Loucy (cell line): ENCODE measurements at regions not wholly inside any gene's neighbourhood (a gene's known extent, or its start where the extent isn't known, plus 50 kb on each side); places are given as distances from the start of the nearest gene placed in this dataset.

Experiments
- H2AFZ ChIP-seq: fragments of 200-600 bp; sonication (generic); 2 replicates; pipeline ENCODE4 v1.6.0; 2016; ENCODE audit warnings: antibody characterized with exemption, mild to moderate bottlenecking, low read length, moderate library complexity
- H3F3A ChIP-seq: fragments of 200-600 bp; 2 replicates; pipeline ENCODE4 v1.6.0; 2016; ENCODE audit warnings: antibody characterized with exemption, low read depth, mild to moderate bottlenecking
- H3K27me3 ChIP-seq: fragments of 200-600 bp; sonication (generic); 2 replicates; pipeline ENCODE4 v1.6.1; 2014; ENCODE audit warnings: low read length, mild to moderate bottlenecking; ENCODE audit not compliant: insufficient read depth, poor library complexity, severe bottlenecking
- H3K36me3 ChIP-seq: fragments of 200-600 bp; sonication (generic); 2 replicates; pipeline ENCODE4 v1.6.1; 2016; ENCODE audit warnings: low read length; ENCODE audit not compliant: insufficient read depth
- H3K4me1 ChIP-seq: fragments of 200-600 bp; sonication (generic); 2 replicates; pipeline ENCODE4 v1.5.1; 2014; ENCODE audit warnings: low read length, mild to moderate bottlenecking; ENCODE audit not compliant: insufficient read depth, poor library complexity, severe bottlenecking
- H3K4me2 ChIP-seq: fragments of 200-600 bp; sonication (generic); 2 replicates; pipeline ENCODE4 v1.6.0; 2014; ENCODE audit warnings: antibody characterized with exemption, low read length, low read depth, mild to moderate bottlenecking; ENCODE audit not compliant: poor library complexity, severe bottlenecking
- H3K4me3 ChIP-seq: fragments of 200-600 bp; sonication (generic); 2 replicates; pipeline ENCODE4 v1.5.1; 2014; ENCODE audit warnings: low read length, mild to moderate bottlenecking, mixed read lengths; ENCODE audit not compliant: poor library complexity, severe bottlenecking
- H3K79me2 ChIP-seq: fragments of 200-600 bp; sonication (generic); 2 replicates; pipeline ENCODE4 v1.6.1; 2014; ENCODE audit warnings: low read length; ENCODE audit not compliant: insufficient read depth
- H3K9ac ChIP-seq: fragments of 200-600 bp; sonication (generic); 2 replicates; pipeline ENCODE4 v1.6.0; 2014; ENCODE audit warnings: mild to moderate bottlenecking, low read depth, low read length, moderate library complexity; ENCODE audit not compliant: poor library complexity, severe bottlenecking
- H3K9me2 ChIP-seq: fragments of 200-600 bp; sonication (generic); replicated peaks from 2 replicates; pipeline ENCODE4 v1.6.1; 2016; ENCODE audit warnings: low read depth, low read length, mixed read lengths
- H3K9me3 ChIP-seq: fragments of 200-600 bp; sonication (generic); 2 replicates; pipeline ENCODE4 v1.6.1; 2014; ENCODE audit warnings: mild to moderate bottlenecking, antibody characterized with exemption, low read length, low read depth; ENCODE audit not compliant: insufficient read depth
- H4K20me1 ChIP-seq: fragments of 200-600 bp; sonication (generic); 2 replicates; pipeline ENCODE4 v1.6.0; 2014; ENCODE audit warnings: antibody characterized with exemption, low read length, mild to moderate bottlenecking; ENCODE audit not compliant: insufficient read depth, poor library complexity, severe bottlenecking
- EZH2phosphoT487 ChIP-seq: fragments of 200-600 bp; IDR thresholded peaks from 2 replicates; pipeline ENCODE4 v1.6.1; 2018; ENCODE audit warnings: antibody characterized with exemption, mild to moderate bottlenecking, moderate library complexity, borderline replicate concordance
- TF ChIP-seq, protein P1 (sequence below): fragments of 200-600 bp; sonication (generic); conservative IDR thresholded peaks from 2 replicates; pipeline ENCODE4 v1.5.1; 2014; ENCODE audit warnings: mild to moderate bottlenecking, antibody characterized with exemption, low read length

DNA sequence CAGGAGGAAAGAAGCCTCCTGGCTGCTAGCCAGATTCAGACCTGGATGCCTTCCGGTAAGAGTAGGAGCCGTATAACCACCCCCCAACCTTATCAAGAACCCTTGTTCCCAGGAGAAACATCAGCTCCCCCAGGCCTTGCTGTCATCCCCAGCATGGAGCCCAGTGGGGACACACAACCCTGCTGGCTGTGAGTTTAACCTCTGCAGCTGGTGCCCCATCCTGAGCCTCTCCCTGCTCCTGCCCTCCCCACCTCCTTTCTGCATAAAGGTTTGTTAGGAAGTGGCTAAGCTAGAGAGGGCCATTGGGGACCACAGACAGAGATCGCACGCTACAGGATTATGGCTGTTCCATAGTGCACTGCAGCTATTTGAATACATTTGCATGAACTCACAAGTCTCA is 55.5 kb upstream of the RPL38 start:
- H3K4me2 ChIP-seq: no peak overlapping the region
- no peaks in the 10 kb centered on the region for H3K79me2 ChIP-seq
- no peaks in the 10 kb centered on the region for H3K36me3 ChIP-seq
- H3K9me3 ChIP-seq: peaks cover 8% of the 10 kb centered on the region
- no peak overlapping the region for H3K4me3 ChIP-seq
- TF ChIP-seq EZH2phosphoT487: no peak
- TF ChIP-seq, protein P1, sequence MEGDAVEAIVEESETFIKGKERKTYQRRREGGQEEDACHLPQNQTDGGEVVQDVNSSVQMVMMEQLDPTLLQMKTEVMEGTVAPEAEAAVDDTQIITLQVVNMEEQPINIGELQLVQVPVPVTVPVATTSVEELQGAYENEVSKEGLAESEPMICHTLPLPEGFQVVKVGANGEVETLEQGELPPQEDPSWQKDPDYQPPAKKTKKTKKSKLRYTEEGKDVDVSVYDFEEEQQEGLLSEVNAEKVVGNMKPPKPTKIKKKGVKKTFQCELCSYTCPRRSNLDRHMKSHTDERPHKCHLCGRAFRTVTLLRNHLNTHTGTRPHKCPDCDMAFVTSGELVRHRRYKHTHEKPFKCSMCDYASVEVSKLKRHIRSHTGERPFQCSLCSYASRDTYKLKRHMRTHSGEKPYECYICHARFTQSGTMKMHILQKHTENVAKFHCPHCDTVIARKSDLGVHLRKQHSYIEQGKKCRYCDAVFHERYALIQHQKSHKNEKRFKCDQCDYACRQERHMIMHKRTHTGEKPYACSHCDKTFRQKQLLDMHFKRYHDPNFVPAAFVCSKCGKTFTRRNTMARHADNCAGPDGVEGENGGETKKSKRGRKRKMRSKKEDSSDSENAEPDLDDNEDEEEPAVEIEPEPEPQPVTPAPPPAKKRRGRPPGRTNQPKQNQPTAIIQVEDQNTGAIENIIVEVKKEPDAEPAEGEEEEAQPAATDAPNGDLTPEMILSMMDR: no peak
- H2AFZ ChIP-seq: no peak overlapping the region
- H3K9ac ChIP-seq: no peak overlapping the region
- no peaks in the 10 kb centered on the region for H4K20me1 ChIP-seq
- H3K4me1 ChIP-seq: no peaks in the 10 kb centered on the region
- no peaks in the 10 kb centered on the region for H3K27me3 ChIP-seq
- H3K9me2 ChIP-seq: no peaks in the 10 kb centered on the region
- H3F3A ChIP-seq: no peaks in the 10 kb centered on the region

- Histone ChIP-seq H3K36me3 (no peaks in the 10 kb centered on the region), H3K9ac (no peak overlapping the region), H3K4me2 (no peak overlapping the region), H3K27me3 (no peaks in the 10 kb centered on the region), H3K4me1 (no peaks in the 10 kb centered on the region), H3K9me3 (peaks cover 4% of the 10 kb centered on the region; the same call in 1 of the 2 replicates), H3K9me2 (no peaks in the 10 kb centered on the region), H3K4me3 (no peak overlapping the region), H3F3A (no peaks in the 10 kb centered on the region), H2AFZ (no peak overlapping the region), H4K20me1 (no peaks in the 10 kb centered on the region), H3K79me2 (no peaks in the 10 kb centered on the region)
- TF ChIP-seq, protein P1: no peak
- no peak for TF ChIP-seq EZH2phosphoT487
Measured at GRCh38 chr17:74148446-74148845, 55.0 kb upstream of the RPL38 start.

DNA sequence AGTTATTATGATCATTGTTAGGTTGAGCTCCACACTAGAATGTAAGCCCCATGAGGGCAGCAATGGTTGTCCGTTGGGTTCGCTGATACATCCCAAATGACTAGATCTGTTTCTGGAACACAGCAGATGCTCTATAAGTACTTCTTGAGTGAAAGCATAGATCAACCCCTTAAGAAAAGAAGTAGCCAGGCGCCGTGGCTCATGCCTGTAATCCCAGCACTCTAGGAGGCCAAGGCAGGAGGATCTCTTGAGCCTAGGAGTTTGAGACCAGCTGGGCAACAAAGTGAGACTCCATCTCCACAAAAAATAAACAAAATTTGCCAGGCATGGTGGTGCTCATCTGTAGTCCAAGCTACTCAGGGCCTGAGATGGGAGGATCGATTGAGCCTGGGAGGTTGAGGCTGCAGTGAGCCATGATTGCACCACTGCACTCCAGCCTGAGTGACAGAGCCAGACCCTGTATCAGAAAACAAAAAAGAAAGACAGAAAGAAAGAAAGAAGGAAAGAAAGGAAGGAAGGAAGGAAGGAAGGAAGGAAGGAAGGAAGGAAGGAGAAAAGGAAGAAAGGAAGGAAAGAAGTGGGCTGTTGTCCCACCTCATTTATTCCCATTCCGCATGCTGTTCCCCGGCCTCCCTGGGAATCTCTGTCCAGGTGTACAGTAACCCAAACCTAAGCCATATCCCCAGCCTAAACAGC is 54.4 kb upstream of the RPL38 start:
- Histone ChIP-seq H3K4me2 (no peak overlapping the region), H3K9me3 (no peaks in the 10 kb centered on the region), H3K27me3 (no peaks in the 10 kb centered on the region), H4K20me1 (no peaks in the 10 kb centered on the region), H3K79me2 (no peaks in the 10 kb centered on the region), H3F3A (no peaks in the 10 kb centered on the region), H3K4me3 (no peak overlapping the region), H3K9ac (no peak overlapping the region), H3K4me1 (no peaks in the 10 kb centered on the region), H3K36me3 (no peaks in the 10 kb centered on the region), H2AFZ (no peak overlapping the region), H3K9me2 (no peaks in the 10 kb centered on the region)
- TF ChIP-seq EZH2phosphoT487: no peak
- TF ChIP-seq, protein P1: no peak
